OCI-LY3 (cell line): ENCODE measurements at regions not wholly inside any gene's neighbourhood (a gene's known extent, or its start where the extent isn't known, plus 50 kb on each side); places are given as distances from the start of the nearest gene placed in this dataset.

Experiments used
- EZH2phosphoT487 ChIP-seq: fragments of 200-600 bp; shearing (Covaris generic); IDR thresholded peaks from 2 replicates; pipeline ENCODE4 v1.6.1; 2018; ENCODE audit warnings: antibody characterized with exemption, mixed run types, low read depth
- TF ChIP-seq, protein P1 (sequence below): fragments of 200-600, 300-600 bp; sonication (generic); IDR thresholded peaks from 2 replicates; pipeline ENCODE4 v1.5.1; 2014; ENCODE audit warnings: antibody characterized with exemption, low read length, low read depth

DNA sequence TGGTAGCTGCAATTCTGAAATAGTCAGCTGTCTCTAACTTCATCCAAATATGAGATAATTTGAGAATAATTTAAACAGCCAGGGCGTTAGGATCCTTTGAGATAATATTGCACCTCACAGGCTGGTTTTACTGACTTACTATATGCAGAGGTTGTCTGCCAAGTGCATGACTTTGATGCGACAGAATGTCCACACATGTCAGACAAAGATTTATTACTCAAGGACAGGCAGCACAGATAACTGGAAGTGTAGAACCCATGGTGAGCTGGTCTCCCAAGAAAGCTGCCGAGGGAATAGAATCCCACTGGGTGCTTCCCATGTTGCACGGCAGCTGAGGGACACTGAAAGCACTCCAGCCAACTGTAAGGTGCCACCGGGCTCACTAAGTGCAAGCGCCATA is 166.2 kb upstream of the GALNTL6 start:
- TF ChIP-seq, protein P1, sequence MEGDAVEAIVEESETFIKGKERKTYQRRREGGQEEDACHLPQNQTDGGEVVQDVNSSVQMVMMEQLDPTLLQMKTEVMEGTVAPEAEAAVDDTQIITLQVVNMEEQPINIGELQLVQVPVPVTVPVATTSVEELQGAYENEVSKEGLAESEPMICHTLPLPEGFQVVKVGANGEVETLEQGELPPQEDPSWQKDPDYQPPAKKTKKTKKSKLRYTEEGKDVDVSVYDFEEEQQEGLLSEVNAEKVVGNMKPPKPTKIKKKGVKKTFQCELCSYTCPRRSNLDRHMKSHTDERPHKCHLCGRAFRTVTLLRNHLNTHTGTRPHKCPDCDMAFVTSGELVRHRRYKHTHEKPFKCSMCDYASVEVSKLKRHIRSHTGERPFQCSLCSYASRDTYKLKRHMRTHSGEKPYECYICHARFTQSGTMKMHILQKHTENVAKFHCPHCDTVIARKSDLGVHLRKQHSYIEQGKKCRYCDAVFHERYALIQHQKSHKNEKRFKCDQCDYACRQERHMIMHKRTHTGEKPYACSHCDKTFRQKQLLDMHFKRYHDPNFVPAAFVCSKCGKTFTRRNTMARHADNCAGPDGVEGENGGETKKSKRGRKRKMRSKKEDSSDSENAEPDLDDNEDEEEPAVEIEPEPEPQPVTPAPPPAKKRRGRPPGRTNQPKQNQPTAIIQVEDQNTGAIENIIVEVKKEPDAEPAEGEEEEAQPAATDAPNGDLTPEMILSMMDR = no peak
- no peak for TF ChIP-seq EZH2phosphoT487
